GM12878 (cell line): ENCODE measurements at regions not wholly inside any gene's neighbourhood (a gene's known extent, or its start where the extent isn't known, plus 50 kb on each side); places are given as distances from the start of the nearest gene placed in this dataset.

Experiments used
- ATAC-seq: fragments of 200-7000 bp; cut with Tn5 transposase; 3 replicates; pipeline ENCODE4 v1.9.1; 2020; ENCODE audit warnings: mild to moderate bottlenecking, moderate library complexity
- BruUV-seq: library from RNA; stranded (reverse); fragments of 400-500 nt; replicated peaks from 2 replicates; lab custom pipeline; 2021; lab: Mats Ljungman, UMichigan
- CTCF ChIA-PET: fragments of 300-600 bp; sonication (Branson Sonifier 250); formaldehyde crosslinking; extraction: SDS; loops from one replicate; lab custom pipeline; 2021; ENCODE audit warnings: inconsistent platforms; lab: Yijun Ruan, JAX
- POLR2A ChIA-PET: fragments of 350-600 bp; formaldehyde crosslinking; extraction: SDS; loops from one replicate; lab custom pipeline; 2021; ENCODE audit warnings: inconsistent platforms; lab: Charles Lee
- RAD21 ChIA-PET: fragments of 300-600 bp; sonication (Branson Sonifier 250); formaldehyde crosslinking; loops from one replicate; lab custom pipeline; 2023; ENCODE audit warnings: antibody characterized with exemption; ENCODE audit not compliant: unreplicated experiment; lab: Charles Lee
- SMC1A ChIA-PET: fragments of 300-600 bp; sonication (Branson Sonifier 250); formaldehyde crosslinking; loops from one replicate; lab custom pipeline; 2023; ENCODE audit not compliant: unreplicated experiment, uncharacterized antibody; lab: Charles Lee
- DNase-seq: peaks from one replicate; pipeline ENCODE4 v3.0.0-alpha.2; 2011; ENCODE audit warnings: low read depth, low spot score
- FAIRE-seq: peaks from 3 replicates; lab custom pipeline; 2011; peaks lifted over from hg19 to GRCh38; lab: Jason Lieb, UNC
- H2AFZ ChIP-seq: 2 replicates; pipeline ENCODE4 v1.6.0; 2011; ENCODE audit warnings: low read depth, low read length, control low read depth; ENCODE audit not compliant: control insufficient read depth
- H3K27ac ChIP-seq: 2 replicates; pipeline ENCODE4 v1.5.1; 2011; ENCODE audit warnings: control low read depth; ENCODE audit not compliant: control insufficient read depth, insufficient read depth
- H3K27me3 ChIP-seq, 2 experiments: replicated peaks in 1 of 2; 2 replicates each; pipeline versions ENCODE4 v1.6.0 to v1.6.1; 2011; ENCODE audit warnings: low read length in 1 of 2; ENCODE audit not compliant: control insufficient read depth in 2 of 2, insufficient read depth in 2 of 2
- H3K36me3 ChIP-seq, 2 experiments: 2 replicates each; pipeline ENCODE4 v1.5.1; 2011; ENCODE audit warnings: low read length in 1 of 2; ENCODE audit not compliant: control insufficient read depth in 2 of 2, insufficient read depth in 2 of 2
- H3K4me1 ChIP-seq: 2 replicates; pipeline ENCODE4 v1.6.1; 2011; ENCODE audit warnings: mild to moderate bottlenecking, low read length, moderate library complexity, mixed read lengths; ENCODE audit not compliant: control insufficient read depth, insufficient read depth
- H3K4me2 ChIP-seq: 2 replicates; pipeline ENCODE4 v1.6.0; 2011; ENCODE audit warnings: control low read depth; ENCODE audit not compliant: control insufficient read depth, insufficient read depth
- H3K4me3 ChIP-seq: fragments of 200-600 bp; sonication (generic); 2 replicates; pipeline ENCODE4 v1.5.1; 2016
- H3K79me2 ChIP-seq: 2 replicates; pipeline ENCODE4 v1.6.0; 2011; ENCODE audit warnings: low read length; ENCODE audit not compliant: control insufficient read depth, insufficient read depth
- H3K9ac ChIP-seq: 2 replicates; pipeline ENCODE4 v1.8.0; 2011; ENCODE audit warnings: low read length, control low read depth, mixed read lengths; ENCODE audit not compliant: control insufficient read depth, insufficient read depth
- H3K9me3 ChIP-seq: replicated peaks from 3 replicates; pipeline ENCODE4 v1.5.1; 2011; ENCODE audit warnings: mild to moderate bottlenecking, low read length; ENCODE audit not compliant: control insufficient read depth, insufficient read depth
- H4K20me1 ChIP-seq: 2 replicates; pipeline ENCODE4 v1.6.0; 2011; ENCODE audit not compliant: control insufficient read depth, insufficient read depth
- BRCA1 ChIP-seq: IDR thresholded peaks from 2 replicates; pipeline ENCODE4 v1.6.1; 2011; ENCODE audit warnings: low read depth, low read length, improper control_type of control experiment
- EGR1 ChIP-seq, 2 experiments: IDR thresholded peaks; 1 replicate in 1 of 2; 2 replicates in 1 of 2; pipeline ENCODE4 v1.6.1; 2011 to 2012; ENCODE audit warnings: low read depth in 2 of 2, low read length in 2 of 2, borderline replicate concordance in 1 of 2, mild to moderate bottlenecking in 1 of 2, moderate library complexity in 1 of 2
- HDGF ChIP-seq: fragments of 450-650 bp; IDR thresholded peaks from 2 replicates; pipeline ENCODE4 v1.6.1; 2016; ENCODE audit warnings: antibody characterized with exemption
- MYB ChIP-seq: fragments of 150-350 bp; IDR thresholded peaks from 2 replicates; pipeline ENCODE4 v1.6.1; 2014; ENCODE audit warnings: mild to moderate bottlenecking, low read depth, low read length, borderline replicate concordance
- ZNF24 ChIP-seq: fragments of 450-650 bp; IDR thresholded peaks from 2 replicates; pipeline ENCODE4 v1.6.1; 2017; ENCODE audit warnings: antibody characterized with exemption, mild to moderate bottlenecking
- WGBS: methylation state at CpG from one replicate; pipeline ENCODE4 v1.1.6; 2016; ENCODE audit warnings: low lambda C conversion rate; ENCODE audit not compliant: insufficient replicate concordance, insufficient coverage; ENCODE audit errors: missing lambda C conversion rate; 5-methylcytosine and 5-hydroxymethylcytosine counted together
- in situ Hi-C: fragments of 300-500 bp; cut with MboI; formaldehyde crosslinking; loops from 9 replicates; pipeline ENCODE4 v1.14.3; 2018; ENCODE audit warnings: mixed read lengths
- intact Hi-C: fragments of 100-400 bp; cut with micrococcal nuclease; formaldehyde crosslinking; loops from one replicate; pipeline ENCODE4 v1.14.2; 2022; ENCODE audit not compliant: unreplicated experiment
- TF ChIP-seq, protein P1 (sequence below): fragments of 450-650 bp; IDR thresholded peaks from 2 replicates; pipeline ENCODE4 v1.6.1; 2018; ENCODE audit warnings: mild to moderate bottlenecking, low read depth, moderate library complexity; ENCODE audit not compliant: partially characterized antibody

DNA sequence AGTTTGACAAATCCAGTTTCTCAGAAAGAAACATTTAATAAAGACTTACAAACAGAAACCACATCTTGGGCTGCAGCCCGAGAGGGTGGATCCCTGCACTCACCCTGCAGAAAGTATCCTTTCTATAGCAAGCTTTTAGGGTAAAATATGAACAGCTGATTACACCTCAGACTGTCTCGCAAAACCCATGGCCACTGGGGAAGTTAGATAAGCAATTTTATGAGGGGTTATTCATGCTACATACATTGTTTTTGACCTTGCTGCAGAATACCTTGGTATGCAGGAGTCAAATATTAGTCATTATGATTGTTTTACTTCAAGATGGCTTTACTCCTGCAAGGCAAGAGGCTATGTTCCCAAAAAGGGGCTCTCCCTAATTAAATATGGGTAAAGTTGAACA, 126.9 kb downstream of the OR2B2 start:
- RAD21 ChIA-PET = interaction anchor here (1.6 kb wide), 1 partner anchor 11 kb away, joined by 7 read pairs; no protein-coding TSS in a partner anchor
- Histone ChIP-seq H3K79me2 (no peaks in the 10 kb centered on the region), H3K36me3 (no peaks in the 10 kb centered on the region), H3K27me3 (no peaks in the 10 kb centered on the region), H3K4me2 (no peak overlapping the region), H4K20me1 (no peaks in the 10 kb centered on the region), H3K4me3 (no peak overlapping the region), H3K9me3 (no peaks in the 10 kb centered on the region), H2AFZ (no peak overlapping the region), H3K4me1 (no peaks in the 10 kb centered on the region), H3K27ac (no peak overlapping the region), H3K9ac (no peak overlapping the region)
- no peak for FAIRE-seq
- TF ChIP-seq EGR1 (IDR thresholded peaks at IDR 0.05; ENCODE audit: borderline replicate concordance in 1 of 2, low read depth in 2 of 2, low read length in 2 of 2) (no peak), MYB (no peak), HDGF (no peak), BRCA1 (no peak), ZNF24 (no peak)
- TF ChIP-seq, protein P1, sequence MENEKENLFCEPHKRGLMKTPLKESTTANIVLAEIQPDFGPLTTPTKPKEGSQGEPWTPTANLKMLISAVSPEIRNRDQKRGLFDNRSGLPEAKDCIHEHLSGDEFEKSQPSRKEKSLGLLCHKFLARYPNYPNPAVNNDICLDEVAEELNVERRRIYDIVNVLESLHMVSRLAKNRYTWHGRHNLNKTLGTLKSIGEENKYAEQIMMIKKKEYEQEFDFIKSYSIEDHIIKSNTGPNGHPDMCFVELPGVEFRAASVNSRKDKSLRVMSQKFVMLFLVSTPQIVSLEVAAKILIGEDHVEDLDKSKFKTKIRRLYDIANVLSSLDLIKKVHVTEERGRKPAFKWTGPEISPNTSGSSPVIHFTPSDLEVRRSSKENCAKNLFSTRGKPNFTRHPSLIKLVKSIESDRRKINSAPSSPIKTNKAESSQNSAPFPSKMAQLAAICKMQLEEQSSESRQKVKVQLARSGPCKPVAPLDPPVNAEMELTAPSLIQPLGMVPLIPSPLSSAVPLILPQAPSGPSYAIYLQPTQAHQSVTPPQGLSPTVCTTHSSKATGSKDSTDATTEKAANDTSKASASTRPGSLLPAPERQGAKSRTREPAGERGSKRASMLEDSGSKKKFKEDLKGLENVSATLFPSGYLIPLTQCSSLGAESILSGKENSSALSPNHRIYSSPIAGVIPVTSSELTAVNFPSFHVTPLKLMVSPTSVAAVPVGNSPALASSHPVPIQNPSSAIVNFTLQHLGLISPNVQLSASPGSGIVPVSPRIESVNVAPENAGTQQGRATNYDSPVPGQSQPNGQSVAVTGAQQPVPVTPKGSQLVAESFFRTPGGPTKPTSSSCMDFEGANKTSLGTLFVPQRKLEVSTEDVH = no peak
- no peak for ATAC-seq
- in situ Hi-C loops = loop anchor here (10.0 kb wide), 1 partner anchor 470 kb away; the partner anchor contains the start of gene POM121L2
- POLR2A ChIA-PET = interaction anchor here (1.0 kb wide), 1 partner anchor 9 kb away, joined by 3 read pairs; no protein-coding TSS in a partner anchor
- no TSS peak for BruUV-seq
- SMC1A ChIA-PET = interaction anchor here (1.6 to 3.7 kb wide), 2 partner anchors 9 to 20 kb away, joined by 5 to 12 read pairs; no protein-coding TSS in a partner anchor
- WGBS = 0% methylated on average over 2 of the region's 2 CpGs
- intact Hi-C loops = no loop called here
- CTCF ChIA-PET = interaction anchor here (1.2 to 2.2 kb wide), 3 partner anchors 9 to 29 kb away, joined by 3 to 7 read pairs (median 7); no protein-coding TSS in a partner anchor
- DNase-seq = no peak
